HG03432 (cell line): ENCODE measurements at regions not wholly inside any gene's neighbourhood (a gene's known extent, or its start where the extent isn't known, plus 50 kb on each side); places are given as distances from the start of the nearest gene placed in this dataset.

Experiments
- ATAC-seq: cut with Tn5 transposase; IDR thresholded peaks from one replicate; pipeline ENCODE4 v1.9.1; 2021; ENCODE audit warnings: mild to moderate bottlenecking, moderate library complexity; ENCODE audit not compliant: unreplicated experiment

DNA sequence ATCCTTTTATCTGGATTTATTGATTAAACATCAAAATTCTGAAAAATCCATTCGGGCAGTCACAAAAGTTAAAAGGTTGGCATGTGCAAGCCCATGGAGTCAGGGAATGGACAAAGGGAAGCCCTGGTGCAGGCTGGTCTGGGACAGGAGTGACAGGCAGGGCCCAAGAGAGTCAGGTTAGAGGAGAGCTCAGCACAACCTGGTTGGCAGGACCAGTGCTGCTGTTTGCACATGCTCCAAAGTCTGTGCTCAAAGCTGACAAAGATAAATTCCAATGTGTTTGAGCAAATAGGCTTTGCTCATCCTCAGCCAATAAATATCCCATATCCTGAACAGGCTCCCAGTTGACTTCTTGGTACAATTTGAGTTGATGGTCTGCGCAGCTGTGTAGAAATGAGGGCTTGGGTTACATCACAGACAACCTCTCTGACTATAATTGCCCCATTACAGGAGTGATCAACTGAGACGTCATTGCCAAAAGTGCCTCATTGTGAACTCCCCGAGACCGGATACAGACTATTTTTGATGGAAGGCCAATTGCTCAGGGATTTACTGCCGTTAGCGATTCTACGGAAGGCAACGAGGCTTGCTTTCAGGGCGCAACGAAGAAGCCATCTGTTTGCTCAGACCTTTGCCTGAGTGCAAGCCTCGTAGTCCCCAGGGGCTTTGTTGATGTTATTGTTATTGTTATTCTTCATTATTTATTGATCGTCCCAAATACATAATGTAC lies 1008.1 kb upstream of the TENM3 start:
- no peak for ATAC-seq

DNA sequence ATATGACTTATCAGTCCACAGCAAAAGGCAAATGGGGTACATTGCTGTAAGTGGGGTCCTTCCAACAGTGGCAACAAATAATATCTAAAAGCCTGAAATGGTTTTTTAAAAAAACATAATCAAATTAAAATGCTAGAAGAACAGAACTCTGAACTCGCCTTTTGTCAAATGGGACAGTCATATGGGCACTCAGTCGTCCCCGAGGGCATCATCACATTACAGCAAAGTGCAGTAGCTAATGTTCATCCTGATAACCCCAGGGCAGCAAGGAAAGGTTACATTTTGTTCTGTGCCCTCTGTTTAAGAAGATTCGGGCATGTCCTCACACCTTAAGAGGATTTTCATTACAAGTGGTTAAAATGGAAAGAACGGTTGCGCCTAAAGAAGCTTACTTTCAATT lies 997.9 kb upstream of the TENM3 start:
- no peak for ATAC-seq

DNA sequence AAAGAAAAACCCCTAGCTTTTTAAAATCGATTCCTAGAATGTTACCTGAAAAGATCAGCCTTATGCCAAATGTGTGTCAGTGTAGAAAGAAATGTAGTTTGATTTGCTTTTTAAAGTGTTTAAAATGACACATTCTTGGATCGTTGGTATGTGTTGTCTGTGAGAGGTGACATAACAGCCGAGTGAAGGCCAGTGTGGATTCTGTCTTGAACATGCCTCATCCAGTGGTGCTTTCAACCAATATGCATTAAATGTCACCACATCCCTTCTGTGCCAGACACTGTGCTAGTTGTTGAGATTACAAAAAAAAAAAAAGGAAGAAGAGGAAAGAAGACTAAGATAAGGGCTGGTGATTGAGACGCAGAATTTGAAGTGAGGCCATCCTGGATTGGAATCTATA lies 994.2 kb upstream of the TENM3 start:
- no peak for ATAC-seq

DNA sequence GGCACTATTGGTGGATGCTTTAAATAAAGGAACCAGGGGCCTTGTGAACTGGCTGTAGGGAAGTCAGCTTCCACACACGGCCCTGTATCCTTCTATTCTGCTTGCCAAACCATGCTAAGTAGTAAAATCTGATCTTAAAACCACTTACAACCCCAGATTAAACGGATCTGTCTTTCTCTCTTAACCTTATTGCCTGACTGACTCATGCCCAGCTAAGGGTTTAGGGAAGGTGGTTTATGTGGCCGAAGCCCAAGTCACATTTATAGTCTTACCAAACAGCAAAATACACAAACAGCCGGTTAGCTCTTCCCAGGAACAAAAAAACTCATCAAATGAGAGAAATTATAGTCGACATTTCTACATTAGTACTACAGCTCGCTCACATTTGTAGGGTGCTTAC lies 988.4 kb upstream of the TENM3 start:
- ATAC-seq = no peak

- ATAC-seq = no peak
These were observed 984.6 kb upstream of the TENM3 start for GRCh38 chr4:181258569-181258968.

GRCh38 chr4:181259081-181259709 lies 984.0 kb upstream of the TENM3 start:
- no peak for ATAC-seq

- ATAC-seq = no peak
These were observed 981.9 kb upstream of the TENM3 start for GRCh38 chr4:181261279-181261678.

DNA sequence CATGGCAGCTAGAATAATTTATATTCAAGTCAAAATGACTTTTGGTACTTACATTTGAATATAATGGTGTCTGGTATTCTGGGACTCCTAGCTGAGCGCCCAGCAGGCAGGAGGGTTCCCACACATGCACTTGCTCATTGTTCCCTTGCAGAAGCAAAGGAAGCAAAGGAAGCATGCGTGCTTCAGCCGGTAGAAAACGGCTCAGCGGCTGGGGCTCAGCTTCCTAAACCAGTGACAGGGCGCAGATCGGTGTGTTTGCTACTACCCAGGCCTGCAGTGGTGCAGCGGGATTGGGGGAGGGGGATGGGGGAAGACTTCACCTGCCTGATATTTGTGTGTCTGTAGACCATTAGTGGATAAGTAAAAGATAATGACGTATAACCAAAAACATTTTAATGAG lies 978.3 kb upstream of the TENM3 start:
- ATAC-seq = no peak

GRCh38 chr4:181265370-181265769 lies 977.8 kb upstream of the TENM3 start:
- ATAC-seq = no peak

- no peak for ATAC-seq
These were observed 972.0 kb upstream of the TENM3 start for GRCh38 chr4:181271116-181271640.

- ATAC-seq = no peak
These were observed 970.8 kb upstream of the TENM3 start for GRCh38 chr4:181272422-181272821.

DNA sequence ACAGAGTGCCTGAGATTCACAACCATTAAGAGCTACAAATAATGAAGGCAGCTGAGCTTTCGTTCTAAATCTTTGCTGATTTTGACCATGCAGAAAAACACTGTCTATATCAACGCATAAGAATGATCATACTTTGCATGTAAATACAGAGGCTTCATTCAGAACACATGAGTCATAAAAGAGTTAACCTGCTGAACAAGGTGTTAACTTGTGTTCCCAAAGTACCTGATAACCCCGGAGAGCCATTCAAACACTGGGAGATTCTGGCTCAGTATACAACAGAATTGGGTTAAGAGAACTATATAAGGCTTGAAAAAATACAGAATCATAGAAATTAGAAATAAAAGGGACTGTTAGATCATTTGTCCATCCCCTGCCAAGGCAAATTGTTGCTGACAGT lies 964.3 kb upstream of the TENM3 start:
- ATAC-seq = no peak

DNA sequence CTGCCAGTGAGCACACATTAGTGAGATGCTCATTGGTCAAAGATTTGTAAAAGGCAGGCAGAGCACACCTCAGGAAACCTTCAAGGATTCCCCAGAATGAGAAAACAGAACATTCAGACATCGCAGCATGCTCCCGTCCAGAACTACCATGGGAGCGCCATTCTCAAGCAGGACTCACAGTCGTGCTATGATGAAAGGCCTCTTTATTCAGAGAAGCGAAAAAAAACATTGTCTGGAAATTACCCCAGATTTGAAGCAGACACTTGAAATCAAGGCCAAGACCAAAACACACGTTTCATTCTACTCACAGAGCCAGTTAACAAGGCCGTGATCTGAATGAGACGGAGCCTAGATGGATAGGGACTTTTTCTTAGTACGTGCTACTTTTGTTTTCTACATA lies 961.8 kb upstream of the TENM3 start:
- no peak for ATAC-seq

DNA sequence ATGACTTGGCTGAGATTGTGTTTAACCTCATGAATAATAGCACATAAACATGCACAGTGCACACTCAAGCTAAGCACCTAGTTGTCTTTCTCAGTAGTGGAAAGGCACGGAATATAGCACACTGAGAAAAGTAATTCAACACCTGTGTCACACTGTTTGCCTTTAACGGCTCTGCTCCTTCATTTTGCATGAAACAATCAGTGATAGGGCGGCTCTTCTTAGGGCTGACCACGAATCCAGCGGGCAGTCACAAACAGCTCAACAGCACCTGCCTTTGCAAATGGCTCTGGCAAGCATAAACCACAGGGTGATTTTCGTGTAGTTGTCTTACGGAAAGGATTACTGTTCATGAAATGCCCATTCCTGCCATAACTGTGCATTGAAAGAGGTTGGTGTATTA lies 954.0 kb upstream of the TENM3 start:
- no peak for ATAC-seq

- no peak for ATAC-seq
These were observed 951.6 kb upstream of the TENM3 start for GRCh38 chr4:181291615-181292014.

DNA sequence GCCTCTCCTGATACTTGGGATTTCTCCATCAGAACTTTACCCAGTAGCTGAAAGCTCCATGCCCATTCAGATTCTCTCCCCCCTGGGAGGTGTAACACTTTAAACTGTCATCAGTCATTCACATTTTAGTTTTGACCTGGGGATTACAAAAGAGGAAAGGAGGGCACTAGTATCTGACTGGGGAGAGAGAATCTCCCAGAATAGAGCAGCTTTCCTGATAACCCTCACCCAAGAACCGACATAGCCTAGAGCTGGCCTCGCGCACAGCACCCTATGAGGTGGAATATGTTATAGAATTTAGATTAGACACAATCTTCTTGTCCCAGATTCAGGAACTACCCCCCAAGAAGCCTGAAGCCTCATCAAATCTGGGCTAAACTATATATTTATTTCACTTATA lies 950.2 kb upstream of the TENM3 start:
- ATAC-seq = no peak

- no peak for ATAC-seq
These were observed 949.7 kb upstream of the TENM3 start for GRCh38 chr4:181293541-181293940.

DNA sequence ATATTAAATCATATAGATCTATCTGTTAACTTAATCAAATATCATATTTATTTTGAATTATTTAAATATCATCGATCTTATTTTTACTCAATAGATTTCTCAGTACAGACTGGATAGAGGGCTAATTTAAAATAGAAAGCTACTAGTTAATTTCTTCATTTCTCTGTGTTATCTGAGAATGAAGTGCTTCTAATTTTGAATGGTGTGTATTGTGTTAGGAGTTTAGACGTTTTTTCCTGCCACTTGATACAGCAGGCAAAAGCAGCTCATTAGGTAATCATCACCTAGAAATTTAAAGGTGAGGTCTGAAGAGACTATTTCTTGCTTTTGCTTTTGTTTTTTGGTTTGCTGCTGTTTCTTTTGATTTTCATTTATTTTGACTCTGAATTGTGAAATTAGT lies 948.8 kb upstream of the TENM3 start:
- no peak for ATAC-seq

GRCh38 chr4:181301735-181302710 lies 941.2 kb upstream of the TENM3 start:
- ATAC-seq = peak; percentile 94

- no peak for ATAC-seq
These were observed 935.4 kb upstream of the TENM3 start for GRCh38 chr4:181307824-181308223.
